Non-pigmented ciliary epithelial cell (primary cell): ENCODE measurements at regions not wholly inside any gene's neighbourhood (a gene's known extent, or its start where the extent isn't known, plus 50 kb on each side); places are given as distances from the start of the nearest gene placed in this dataset.

Source experiments
- DNase-seq: peaks from one replicate; pipeline ENCODE4 v3.0.0-alpha.2; 2010; ENCODE audit warnings: low read depth

GRCh38 chr6:21522143-21522747 is 71.3 kb upstream of the SOX4 start:
- DNase-seq = no peak

DNA sequence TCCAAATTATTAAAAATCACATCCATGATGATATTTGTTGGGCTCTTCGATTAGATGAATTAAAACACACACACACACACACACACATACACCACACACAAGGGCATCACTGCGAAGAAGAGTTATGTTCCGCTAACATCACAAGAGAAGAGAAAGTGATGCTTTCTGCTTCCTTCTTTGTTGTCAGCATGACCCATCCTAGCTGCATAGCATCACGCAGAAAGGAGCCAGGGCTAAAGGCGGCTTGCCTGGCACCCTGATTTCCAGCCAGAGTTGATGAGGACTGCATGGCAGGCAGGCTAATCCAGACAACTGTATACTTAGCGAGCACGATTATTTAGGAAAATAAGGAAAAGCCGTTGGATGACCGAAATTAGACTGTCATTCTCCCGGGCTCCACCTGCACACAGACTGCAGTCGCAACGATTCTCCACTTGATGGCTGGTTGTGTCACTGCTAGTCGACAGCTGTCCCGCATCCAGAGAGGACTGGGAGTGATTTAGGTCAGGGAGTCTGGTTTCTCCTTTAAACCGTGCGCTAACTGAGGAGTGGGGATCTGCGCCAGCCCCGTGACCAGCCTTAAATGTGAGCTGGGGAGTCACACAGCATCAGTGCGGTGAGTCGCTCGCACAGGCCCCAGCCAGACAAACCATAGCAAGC is 70.6 kb upstream of the SOX4 start:
- no peak for DNase-seq

GRCh38 chr6:21523652-21524051 is 69.9 kb upstream of the SOX4 start:
- no peak for DNase-seq

- DNase-seq = no peak
Measured at GRCh38 chr6:21524201-21524600, 69.3 kb upstream of the SOX4 start.

- no peak for DNase-seq
Measured at GRCh38 chr6:21526974-21527373, 66.6 kb upstream of the SOX4 start.

DNA sequence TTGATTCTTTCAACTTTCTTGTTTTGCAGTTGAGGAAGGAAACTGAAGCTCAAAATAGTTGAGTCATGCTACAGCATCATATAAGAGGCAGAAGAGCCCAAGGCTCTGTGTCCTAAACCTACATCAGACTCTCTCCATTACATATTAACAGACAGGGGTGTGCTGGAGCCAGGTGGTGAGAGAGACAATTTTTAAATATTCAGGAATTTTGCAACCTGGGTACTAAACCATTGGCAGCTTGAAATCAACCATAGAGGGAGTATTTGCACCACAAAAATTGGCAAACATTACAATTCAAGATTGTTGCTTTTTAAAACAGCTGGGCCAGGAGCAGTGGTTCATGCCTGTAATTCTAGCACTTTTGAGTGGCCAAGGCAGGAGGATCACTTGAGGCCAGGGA is 65.8 kb upstream of the SOX4 start:
- no peak for DNase-seq

GRCh38 chr6:21529431-21529830 is 64.1 kb upstream of the SOX4 start:
- no peak for DNase-seq

- DNase-seq = no peak
Measured at GRCh38 chr6:21531393-21531792, 62.2 kb upstream of the SOX4 start.

GRCh38 chr6:21533678-21534077 is 59.9 kb upstream of the SOX4 start:
- DNase-seq = no peak

- no peak for DNase-seq
Measured at GRCh38 chr6:21536280-21536766, 57.2 kb upstream of the SOX4 start.

DNA sequence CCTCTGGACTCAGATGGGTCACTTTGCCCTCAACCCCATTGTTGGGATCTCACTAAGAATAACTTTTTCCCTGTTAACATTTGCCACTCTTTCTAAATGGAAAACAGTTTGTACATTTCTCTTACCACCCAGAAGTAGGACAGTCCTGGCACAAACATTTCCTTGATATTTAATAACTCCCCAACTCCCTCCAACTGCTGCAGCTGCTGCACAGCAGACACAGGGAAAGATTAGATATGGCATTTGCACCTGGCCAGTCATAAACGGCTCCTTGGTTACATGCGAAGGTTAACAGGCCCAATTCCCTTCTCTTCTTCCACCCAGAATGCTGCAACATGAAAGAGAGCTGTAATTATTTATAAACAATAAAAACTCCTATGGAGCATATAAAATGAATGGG is 55.9 kb upstream of the SOX4 start:
- DNase-seq = no peak

- no peak for DNase-seq
Measured at GRCh38 chr6:21538186-21538798, 55.3 kb upstream of the SOX4 start.

GRCh38 chr6:21539621-21540100 is 53.9 kb upstream of the SOX4 start:
- no peak for DNase-seq
